ENCODE measurements at regions not wholly inside any gene's neighbourhood (a gene's known extent, or its start where the extent isn't known, plus 50 kb on each side); places are given as distances from the start of the nearest gene placed in this dataset.
"Not testable (repeated sequence)": the region's sequence is repeated elsewhere in the genome, so short reads cannot be mapped to it uniquely, and the experiment has no call there.

DNA sequence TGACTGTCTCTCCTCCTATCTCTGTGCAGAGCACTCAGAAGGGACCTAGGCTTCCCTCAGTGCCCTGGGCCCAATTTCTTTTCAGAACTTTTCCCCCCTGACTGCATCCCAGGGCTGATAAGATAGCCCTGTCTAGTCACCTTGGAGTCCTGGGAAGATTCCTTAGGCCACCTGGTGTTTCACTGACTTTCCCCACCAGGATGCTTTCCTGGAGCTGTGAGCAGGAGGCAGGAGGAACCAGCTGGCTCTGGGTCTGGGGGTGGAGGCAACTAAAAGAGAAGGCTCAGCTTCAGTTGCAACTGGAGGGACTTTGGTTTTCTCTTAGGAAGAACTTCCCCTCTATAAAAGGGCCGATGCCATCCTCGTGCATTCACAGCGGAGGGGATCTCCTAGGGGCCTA is 115.1 kb downstream of the TNFRSF13B start:
- not testable (repeated sequence) for H3K23ac ChIP-seq (ENCODE audit: low read length)
- no CpG with 5 or more reads among the region's 3 CpGs for WGBS (ENCODE audit: extremely low coverage, insufficient coverage, insufficient read length)

GRCh38 chr17:16856171-16856570 is 115.7 kb downstream of the TNFRSF13B start:
- H3K18ac ChIP-seq (ENCODE audit: low read length); DNase-seq; H3K27ac ChIP-seq (ENCODE audit: low read depth, low read length); H3K4me1 ChIP-seq (ENCODE audit: control insufficient read depth in 1 of 2, insufficient read depth in 2 of 2, low read length in 2 of 2); H3K4me2 ChIP-seq (ENCODE audit: low read length); H2AFZ ChIP-seq (ENCODE audit: insufficient read depth, low read length, poor library complexity); H3K9ac ChIP-seq (ENCODE audit: low read length); H4K12ac ChIP-seq (ENCODE audit: low read depth, low read length); H3K4ac ChIP-seq (ENCODE audit: low read depth, low read length); H3K36me3 ChIP-seq (ENCODE audit: control insufficient read depth in 1 of 2, insufficient read depth in 2 of 2, low read length in 2 of 2); H3K79me2 ChIP-seq (ENCODE audit: control insufficient read depth, insufficient read depth, low read length, poor library complexity); H3K9me3 ChIP-seq (ENCODE audit: insufficient read depth, low read depth, low read length); H2BK120ac ChIP-seq (ENCODE audit: insufficient read depth, low read length, poor library complexity); H3K23ac ChIP-seq (ENCODE audit: low read length); H3K4me3 ChIP-seq (ENCODE audit: low read depth, low read length); H2AK5ac ChIP-seq (ENCODE audit: low read length); H3K27me3 ChIP-seq (ENCODE audit: insufficient read depth, low read length); H2BK5ac ChIP-seq (ENCODE audit: low read depth, low read length, poor library complexity); H3K79me1 ChIP-seq (ENCODE audit: low read length): not testable (repeated sequence)
- peak overlapping the region; percentile 26 for H4K91ac ChIP-seq (ENCODE audit: low read depth, low read length)
- peak overlapping the region; percentile 18 for H2BK12ac ChIP-seq (ENCODE audit: low read length)
- peak overlapping the region; percentile 9 for H4K8ac ChIP-seq (ENCODE audit: low read depth, low read length)
- WGBS (ENCODE audit: extremely low coverage, insufficient coverage, insufficient read length), result no CpG with 5 or more reads among the region's 12 CpGs
- H3K14ac ChIP-seq (ENCODE audit: low read length), result peak overlapping the region; percentile 20

More for the DNA sequence above, 115.1 kb downstream of the TNFRSF13B start:
- H2AFZ ChIP-seq (ENCODE audit: insufficient read depth, low read length, poor library complexity); H3K4me3 ChIP-seq (ENCODE audit: low read depth, low read length); H3K9me3 ChIP-seq (ENCODE audit: insufficient read depth, low read depth, low read length); H3K27me3 ChIP-seq (ENCODE audit: insufficient read depth, low read length); H3K79me1 ChIP-seq (ENCODE audit: low read length); H3K14ac ChIP-seq (ENCODE audit: low read length); H4K12ac ChIP-seq (ENCODE audit: low read depth, low read length); H4K8ac ChIP-seq (ENCODE audit: low read depth, low read length); H3K4me1 ChIP-seq (ENCODE audit: control insufficient read depth in 1 of 2, insufficient read depth in 2 of 2, low read length in 2 of 2); H2BK12ac ChIP-seq (ENCODE audit: low read length); H3K27ac ChIP-seq (ENCODE audit: low read depth, low read length); H2BK120ac ChIP-seq (ENCODE audit: insufficient read depth, low read length, poor library complexity); H3K18ac ChIP-seq (ENCODE audit: low read length); H4K91ac ChIP-seq (ENCODE audit: low read depth, low read length); H3K9ac ChIP-seq (ENCODE audit: low read length); H3K36me3 ChIP-seq (ENCODE audit: control insufficient read depth in 1 of 2, insufficient read depth in 2 of 2, low read length in 2 of 2); H2BK5ac ChIP-seq (ENCODE audit: low read depth, low read length, poor library complexity); H3K79me2 ChIP-seq (ENCODE audit: control insufficient read depth, insufficient read depth, low read length, poor library complexity); H3K4ac ChIP-seq (ENCODE audit: low read depth, low read length); H3K4me2 ChIP-seq (ENCODE audit: low read length); H2AK5ac ChIP-seq (ENCODE audit: low read length): not testable (repeated sequence)
- DNase-seq, result peak; percentile 73 to 76

- H3K9ac ChIP-seq (ENCODE audit: low read length); H3K9me3 ChIP-seq (ENCODE audit: insufficient read depth, low read depth, low read length); H3K4me2 ChIP-seq (ENCODE audit: low read length); H2AFZ ChIP-seq (ENCODE audit: insufficient read depth, low read length, poor library complexity); H3K27me3 ChIP-seq (ENCODE audit: insufficient read depth, low read length); H3K4ac ChIP-seq (ENCODE audit: low read depth, low read length); H3K79me2 ChIP-seq (ENCODE audit: control insufficient read depth, insufficient read depth, low read length, poor library complexity); H3K27ac ChIP-seq (ENCODE audit: low read depth, low read length); H2BK5ac ChIP-seq (ENCODE audit: low read depth, low read length, poor library complexity); H2BK12ac ChIP-seq (ENCODE audit: low read length); H2AK5ac ChIP-seq (ENCODE audit: low read length); H3K4me1 ChIP-seq (ENCODE audit: control insufficient read depth in 1 of 2, insufficient read depth in 2 of 2, low read length in 2 of 2); H3K4me3 ChIP-seq (ENCODE audit: low read depth, low read length); H3K79me1 ChIP-seq (ENCODE audit: low read length); H4K91ac ChIP-seq (ENCODE audit: low read depth, low read length); H3K23ac ChIP-seq (ENCODE audit: low read length); H4K8ac ChIP-seq (ENCODE audit: low read depth, low read length); H3K36me3 ChIP-seq (ENCODE audit: control insufficient read depth in 1 of 2, insufficient read depth in 2 of 2, low read length in 2 of 2); H3K18ac ChIP-seq (ENCODE audit: low read length); H4K12ac ChIP-seq (ENCODE audit: low read depth, low read length); H3K14ac ChIP-seq (ENCODE audit: low read length); H2BK120ac ChIP-seq (ENCODE audit: insufficient read depth, low read length, poor library complexity): not testable (repeated sequence)
- DNase-seq, result peak; percentile 98
- no CpG with 5 or more reads among the region's 5 CpGs for WGBS (ENCODE audit: extremely low coverage, insufficient coverage, insufficient read length)
Observed at GRCh38 chr17:16854636-16855035, 117.3 kb downstream of the TNFRSF13B start.

DNA sequence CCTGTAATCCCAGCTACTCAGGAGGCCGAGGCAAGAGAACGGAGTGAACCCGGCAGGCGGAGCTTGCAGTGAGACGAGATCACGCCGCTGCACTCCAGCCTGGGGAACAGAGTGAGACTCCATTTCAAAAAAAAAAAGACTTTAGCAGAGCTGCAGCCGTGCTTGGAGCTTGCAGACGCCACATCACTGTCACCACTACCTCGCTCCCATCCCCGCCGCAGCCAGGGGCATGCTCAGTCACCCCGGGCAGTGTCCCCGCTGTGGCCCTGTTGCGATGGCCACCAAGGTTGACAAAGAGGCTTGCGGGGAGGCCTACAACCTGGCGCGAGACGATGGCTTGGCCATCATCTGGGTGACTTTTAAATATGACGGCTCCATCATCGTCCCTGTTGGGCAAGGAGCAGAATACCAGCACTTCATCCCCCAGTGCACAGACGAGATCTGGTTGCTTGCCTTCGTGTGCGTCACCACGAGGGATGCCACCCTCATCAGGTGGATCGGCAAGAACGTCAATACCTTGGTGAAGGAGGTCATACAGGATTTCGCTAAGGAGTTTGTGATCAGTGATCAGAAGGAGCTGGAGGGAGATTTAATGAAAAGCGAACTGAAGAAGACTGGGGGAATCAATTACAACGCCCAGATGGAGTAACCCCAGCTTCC is 118.1 kb downstream of the TNFRSF13B start:
- WGBS (ENCODE audit: extremely low coverage, insufficient coverage, insufficient read length), result no CpG with 5 or more reads among the region's 30 CpGs
- H3K36me3 ChIP-seq (ENCODE audit: control insufficient read depth in 1 of 2, insufficient read depth in 2 of 2, low read length in 2 of 2), result no peaks in the 10 kb centered on the region
- no peak overlapping the region for H2BK12ac ChIP-seq (ENCODE audit: low read length)
- DNase-seq, result peak; percentile 53 to 80
- no peaks in the 10 kb centered on the region for H3K79me2 ChIP-seq (ENCODE audit: control insufficient read depth, insufficient read depth, low read length, poor library complexity)
- H3K4me3 ChIP-seq (ENCODE audit: low read depth, low read length), result no peak overlapping the region
- H2BK120ac ChIP-seq (ENCODE audit: insufficient read depth, low read length, poor library complexity), result no peak overlapping the region
- peaks cover 0 to 3% of the 10 kb centered on the region in 2 experiments for H3K4me1 ChIP-seq (ENCODE audit: control insufficient read depth in 1 of 2, insufficient read depth in 2 of 2, low read length in 2 of 2)
- no peak overlapping the region for H4K8ac ChIP-seq (ENCODE audit: low read depth, low read length)
- H4K91ac ChIP-seq (ENCODE audit: low read depth, low read length), result no peak overlapping the region
- no peak overlapping the region for H3K9ac ChIP-seq (ENCODE audit: low read length)
- H3K14ac ChIP-seq (ENCODE audit: low read length), result no peak overlapping the region
- H3K27me3 ChIP-seq (ENCODE audit: insufficient read depth, low read length), result no peaks in the 10 kb centered on the region
- H3K4ac ChIP-seq (ENCODE audit: low read depth, low read length), result no peak overlapping the region
- no peak overlapping the region for H3K4me2 ChIP-seq (ENCODE audit: low read length)
- no peak overlapping the region for H3K23ac ChIP-seq (ENCODE audit: low read length)
- H3K27ac ChIP-seq (ENCODE audit: low read depth, low read length), result no peak overlapping the region
- H2AFZ ChIP-seq (ENCODE audit: insufficient read depth, low read length, poor library complexity), result no peak overlapping the region
- peaks cover 2% of the 10 kb centered on the region for H3K9me3 ChIP-seq (ENCODE audit: insufficient read depth, low read depth, low read length)
- peaks cover 3% of the 10 kb centered on the region for H3K79me1 ChIP-seq (ENCODE audit: low read length)
- no peak overlapping the region for H2AK5ac ChIP-seq (ENCODE audit: low read length)
- no peak overlapping the region for H4K12ac ChIP-seq (ENCODE audit: low read depth, low read length)
- H3K18ac ChIP-seq (ENCODE audit: low read length), result no peak overlapping the region
- no peak overlapping the region for H2BK5ac ChIP-seq (ENCODE audit: low read depth, low read length, poor library complexity)

All from trophoblast cell (in vitro differentiated cells and primary cell).